ENCODE measurements at regions not wholly inside any gene's neighbourhood (a gene's known extent, or its start where the extent isn't known, plus 50 kb on each side); places are given as distances from the start of the nearest gene placed in this dataset.
A peak's percentile ranks its signal among the peaks of the same experiment; 100 is the strongest.
"Not testable (repeated sequence)": the region's sequence is repeated elsewhere in the genome, so short reads cannot be mapped to it uniquely, and the experiment has no call there.

- not testable (repeated sequence) for H3K27ac ChIP-seq (ENCODE audit: insufficient read depth, low read length, poor library complexity, severe bottlenecking); H3K36me3 ChIP-seq (ENCODE audit: control insufficient read depth, insufficient read depth, low read length); H3K4me3 ChIP-seq (ENCODE audit: insufficient read depth, low read depth, low read length, poor library complexity, severe bottlenecking)
Observed at GRCh38 chr1:149369081-149369480, 105.8 kb upstream of the NBPF19 start.

GRCh38 chr1:149371955-149372354 is 102.9 kb upstream of the NBPF19 start:
- not testable (repeated sequence) for H3K4me1 ChIP-seq (ENCODE audit: control insufficient read depth, insufficient read depth, low read length, poor library complexity, severe bottlenecking); H3K4me3 ChIP-seq (ENCODE audit: insufficient read depth, low read depth, low read length, poor library complexity, severe bottlenecking); H3K27ac ChIP-seq (ENCODE audit: insufficient read depth, low read length, poor library complexity, severe bottlenecking); H3K27me3 ChIP-seq (replicated peaks; ENCODE audit: control insufficient read depth, insufficient read depth, low read length, poor library complexity, severe bottlenecking); H3K36me3 ChIP-seq (ENCODE audit: control insufficient read depth, insufficient read depth, low read length); H3K9me3 ChIP-seq (ENCODE audit: control insufficient read depth, low read length); DNase-seq

More at GRCh38 chr1:149369081-149369480, 105.8 kb upstream of the NBPF19 start:
- H3K4me1 ChIP-seq (ENCODE audit: control insufficient read depth, insufficient read depth, low read length, poor library complexity, severe bottlenecking); DNase-seq; H3K9me3 ChIP-seq (ENCODE audit: control insufficient read depth, low read length); H3K27me3 ChIP-seq (replicated peaks; ENCODE audit: control insufficient read depth, insufficient read depth, low read length, poor library complexity, severe bottlenecking): not testable (repeated sequence)

GRCh38 chr1:149378462-149378861 is 96.4 kb upstream of the NBPF19 start:
- H3K27ac ChIP-seq (ENCODE audit: insufficient read depth, low read length, poor library complexity, severe bottlenecking); DNase-seq; H3K4me1 ChIP-seq (ENCODE audit: control insufficient read depth, insufficient read depth, low read length, poor library complexity, severe bottlenecking); H3K27me3 ChIP-seq (replicated peaks; ENCODE audit: control insufficient read depth, insufficient read depth, low read length, poor library complexity, severe bottlenecking); H3K4me3 ChIP-seq (ENCODE audit: insufficient read depth, low read depth, low read length, poor library complexity, severe bottlenecking); H3K9me3 ChIP-seq (ENCODE audit: control insufficient read depth, low read length); H3K36me3 ChIP-seq (ENCODE audit: control insufficient read depth, insufficient read depth, low read length): not testable (repeated sequence)

- not testable (repeated sequence) for H3K27me3 ChIP-seq (replicated peaks; ENCODE audit: control insufficient read depth, insufficient read depth, low read length, poor library complexity, severe bottlenecking); H3K9me3 ChIP-seq (ENCODE audit: control insufficient read depth, low read length); H3K36me3 ChIP-seq (ENCODE audit: control insufficient read depth, insufficient read depth, low read length); H3K4me1 ChIP-seq (ENCODE audit: control insufficient read depth, insufficient read depth, low read length, poor library complexity, severe bottlenecking)
- peak; percentile 35 to 55 (median 53) for DNase-seq
- Histone ChIP-seq H3K27ac (ENCODE audit: insufficient read depth, low read length, poor library complexity, severe bottlenecking) (peak overlapping the region; percentile 60), H3K4me3 (ENCODE audit: insufficient read depth, low read depth, low read length, poor library complexity, severe bottlenecking) (peak overlapping the region; percentile 35)
Observed at GRCh38 chr1:149390173-149390926, 84.5 kb upstream of the NBPF19 start.

- H3K27ac ChIP-seq (ENCODE audit: insufficient read depth, low read length, poor library complexity, severe bottlenecking) = peak overlapping the region; percentile 60
- not testable (repeated sequence) for H3K27me3 ChIP-seq (replicated peaks; ENCODE audit: control insufficient read depth, insufficient read depth, low read length, poor library complexity, severe bottlenecking); DNase-seq; H3K4me1 ChIP-seq (ENCODE audit: control insufficient read depth, insufficient read depth, low read length, poor library complexity, severe bottlenecking); H3K36me3 ChIP-seq (ENCODE audit: control insufficient read depth, insufficient read depth, low read length); H3K9me3 ChIP-seq (ENCODE audit: control insufficient read depth, low read length)
- H3K4me3 ChIP-seq (ENCODE audit: insufficient read depth, low read depth, low read length, poor library complexity, severe bottlenecking) = peak overlapping the region; percentile 35
Observed at GRCh38 chr1:149390931-149391330, 83.9 kb upstream of the NBPF19 start.

GRCh38 chr1:149395802-149396201 is 79.0 kb upstream of the NBPF19 start:
- not testable (repeated sequence) for H3K4me1 ChIP-seq (ENCODE audit: control insufficient read depth, insufficient read depth, low read length, poor library complexity, severe bottlenecking); DNase-seq; H3K27ac ChIP-seq (ENCODE audit: insufficient read depth, low read length, poor library complexity, severe bottlenecking)

GRCh38 chr1:149398527-149398926 is 76.3 kb upstream of the NBPF19 start:
- not testable (repeated sequence) for H3K27me3 ChIP-seq (replicated peaks; ENCODE audit: control insufficient read depth, insufficient read depth, low read length, poor library complexity, severe bottlenecking); H3K36me3 ChIP-seq (ENCODE audit: control insufficient read depth, insufficient read depth, low read length); H3K4me3 ChIP-seq (ENCODE audit: insufficient read depth, low read depth, low read length, poor library complexity, severe bottlenecking); DNase-seq; H3K9me3 ChIP-seq (ENCODE audit: control insufficient read depth, low read length); H3K4me1 ChIP-seq (ENCODE audit: control insufficient read depth, insufficient read depth, low read length, poor library complexity, severe bottlenecking); H3K27ac ChIP-seq (ENCODE audit: insufficient read depth, low read length, poor library complexity, severe bottlenecking)

More at GRCh38 chr1:149395802-149396201, 79.0 kb upstream of the NBPF19 start:
- H3K9me3 ChIP-seq (ENCODE audit: control insufficient read depth, low read length); H3K36me3 ChIP-seq (ENCODE audit: control insufficient read depth, insufficient read depth, low read length); H3K27me3 ChIP-seq (replicated peaks; ENCODE audit: control insufficient read depth, insufficient read depth, low read length, poor library complexity, severe bottlenecking); H3K4me3 ChIP-seq (ENCODE audit: insufficient read depth, low read depth, low read length, poor library complexity, severe bottlenecking): not testable (repeated sequence)

- not testable (repeated sequence) for H3K4me3 ChIP-seq (ENCODE audit: insufficient read depth, low read depth, low read length, poor library complexity, severe bottlenecking); H3K4me1 ChIP-seq (ENCODE audit: control insufficient read depth, insufficient read depth, low read length, poor library complexity, severe bottlenecking); H3K9me3 ChIP-seq (ENCODE audit: control insufficient read depth, low read length); H3K27me3 ChIP-seq (replicated peaks; ENCODE audit: control insufficient read depth, insufficient read depth, low read length, poor library complexity, severe bottlenecking); H3K36me3 ChIP-seq (ENCODE audit: control insufficient read depth, insufficient read depth, low read length); DNase-seq; H3K27ac ChIP-seq (ENCODE audit: insufficient read depth, low read length, poor library complexity, severe bottlenecking)
Observed at GRCh38 chr1:149408404-149408803, 66.4 kb upstream of the NBPF19 start.

GRCh38 chr1:149415373-149415772 is 59.5 kb upstream of the NBPF19 start:
- not testable (repeated sequence) for H3K27me3 ChIP-seq (replicated peaks; ENCODE audit: control insufficient read depth, insufficient read depth, low read length, poor library complexity, severe bottlenecking); H3K9me3 ChIP-seq (ENCODE audit: control insufficient read depth, low read length); H3K36me3 ChIP-seq (ENCODE audit: control insufficient read depth, insufficient read depth, low read length); H3K4me3 ChIP-seq (ENCODE audit: insufficient read depth, low read depth, low read length, poor library complexity, severe bottlenecking); H3K4me1 ChIP-seq (ENCODE audit: control insufficient read depth, insufficient read depth, low read length, poor library complexity, severe bottlenecking); DNase-seq; H3K27ac ChIP-seq (ENCODE audit: insufficient read depth, low read length, poor library complexity, severe bottlenecking)

GRCh38 chr1:149418782-149419181 is 56.1 kb upstream of the NBPF19 start:
- not testable (repeated sequence) for DNase-seq; H3K36me3 ChIP-seq (ENCODE audit: control insufficient read depth, insufficient read depth, low read length); H3K9me3 ChIP-seq (ENCODE audit: control insufficient read depth, low read length); H3K27me3 ChIP-seq (replicated peaks; ENCODE audit: control insufficient read depth, insufficient read depth, low read length, poor library complexity, severe bottlenecking); H3K27ac ChIP-seq (ENCODE audit: insufficient read depth, low read length, poor library complexity, severe bottlenecking); H3K4me3 ChIP-seq (ENCODE audit: insufficient read depth, low read depth, low read length, poor library complexity, severe bottlenecking); H3K4me1 ChIP-seq (ENCODE audit: control insufficient read depth, insufficient read depth, low read length, poor library complexity, severe bottlenecking)

Data from effector memory CD4-positive, alpha-beta T cell (primary cell).